IMR-90 (cell line): ENCODE measurements at regions not wholly inside any gene's neighbourhood (a gene's known extent, or its start where the extent isn't known, plus 50 kb on each side); places are given as distances from the start of the nearest gene placed in this dataset.

Source experiments
- ATAC-seq: fragments of 200-7000 bp; cut with Tn5 transposase; 2 replicates; pipeline ENCODE4 v1.9.1; 2020; ENCODE audit warnings: low read depth, mild to moderate bottlenecking, moderate library complexity
- BruUV-seq: library from RNA; stranded (reverse); fragments of 400-500 nt; replicated peaks from 2 replicates; lab custom pipeline; 2021; lab: Mats Ljungman, UMichigan
- CTCF ChIA-PET: fragments of 300-600 bp; formaldehyde crosslinking; extraction: SDS; loops from one replicate; lab custom pipeline; 2021; ENCODE audit warnings: antibody characterized with exemption; lab: Yijun Ruan, JAX
- POLR2A ChIA-PET: fragments of 300-600 bp; sonication (Branson Sonifier 250); formaldehyde crosslinking; loops from one replicate; lab custom pipeline; 2022; ENCODE audit warnings: antibody characterized with exemption; ENCODE audit not compliant: unreplicated experiment; lab: Charles Lee
- DNase-seq: peaks from one replicate; pipeline ENCODE4 v3.0.0; 2013
- H2AFZ ChIP-seq: replicated peaks from 2 replicates; pipeline ENCODE3; 2013; ENCODE audit warnings: low read length, mild to moderate bottlenecking; ENCODE audit not compliant: poor library complexity
- H2AK5ac ChIP-seq: 2 replicates; pipeline ENCODE4 v1.6.1; 2013; ENCODE audit warnings: low read depth, low read length, inconsistent platforms
- H2AK9ac ChIP-seq: replicated peaks from 2 replicates; pipeline ENCODE3; 2013; ENCODE audit warnings: mild to moderate bottlenecking, low read depth, low read length, moderate library complexity; ENCODE audit not compliant: poor library complexity
- H2BK120ac ChIP-seq: 2 replicates; pipeline ENCODE4 v1.6.1; 2013; ENCODE audit warnings: low read depth, low read length, inconsistent platforms
- H2BK15ac ChIP-seq: 3 replicates; pipeline ENCODE4 v1.6.1; 2013; ENCODE audit warnings: low read depth, low read length, inconsistent platforms
- H2BK20ac ChIP-seq: 2 replicates; pipeline ENCODE4 v1.6.1; 2013; ENCODE audit warnings: low read depth, mild to moderate bottlenecking, inconsistent platforms, low read length, moderate library complexity
- H2BK5ac ChIP-seq: 2 replicates; pipeline ENCODE4 v1.6.1; 2013; ENCODE audit warnings: mild to moderate bottlenecking, low read depth, low read length, inconsistent platforms; ENCODE audit not compliant: poor library complexity, severe bottlenecking
- H3K14ac ChIP-seq: replicated peaks from 2 replicates; pipeline ENCODE4 v1.6.1; 2013; ENCODE audit warnings: low read depth, low read length, inconsistent platforms
- H3K18ac ChIP-seq: 2 replicates; pipeline ENCODE4 v1.6.1; 2013; ENCODE audit warnings: low read depth, low read length, control low read depth
- H3K23ac ChIP-seq: 2 replicates; pipeline ENCODE4 v1.6.1; 2013; ENCODE audit warnings: low read depth, low read length, inconsistent platforms
- H3K27ac ChIP-seq: 2 replicates; pipeline ENCODE4 v1.5.1; 2013; ENCODE audit warnings: mild to moderate bottlenecking, control low read depth, low read length; ENCODE audit not compliant: insufficient read depth
- H3K27me3 ChIP-seq: 2 replicates; pipeline ENCODE4 v1.6.1; 2013; ENCODE audit warnings: low read length; ENCODE audit not compliant: control insufficient read depth, insufficient read depth
- H3K36me3 ChIP-seq: 2 replicates; pipeline ENCODE4 v1.6.1; 2013; ENCODE audit warnings: low read length, mixed read lengths; ENCODE audit not compliant: control insufficient read depth, insufficient read depth
- H3K4ac ChIP-seq: 2 replicates; pipeline ENCODE4 v1.6.1; 2013; ENCODE audit warnings: low read depth, low read length, inconsistent platforms
- H3K4me1 ChIP-seq: 2 replicates; pipeline ENCODE4 v1.6.1; 2013; ENCODE audit warnings: low read length, mixed read lengths; ENCODE audit not compliant: control insufficient read depth, insufficient read depth
- H3K4me2 ChIP-seq: 2 replicates; pipeline ENCODE4 v1.6.1; 2013; ENCODE audit warnings: low read depth, mild to moderate bottlenecking, control low read depth, low read length, moderate library complexity
- H3K4me3 ChIP-seq: 2 replicates; pipeline ENCODE4 v1.5.1; 2013; ENCODE audit warnings: low read depth, mild to moderate bottlenecking, control low read depth, low read length, moderate library complexity; ENCODE audit not compliant: insufficient read depth
- H3K56ac ChIP-seq: 2 replicates; pipeline ENCODE4 v1.6.1; 2013; ENCODE audit warnings: low read length, inconsistent platforms; ENCODE audit not compliant: insufficient read depth; ENCODE audit errors: extremely low read depth
- H3K79me1 ChIP-seq, 2 experiments: 2 replicates each; pipeline ENCODE4 v1.6.1; 2013; ENCODE audit warnings: low read length in 2 of 2, inconsistent platforms in 1 of 2, low read depth in 1 of 2
- H3K9ac ChIP-seq: 2 replicates; pipeline ENCODE4 v1.6.1; 2013; ENCODE audit warnings: low read depth, low read length, control low read depth
- H3K9me1 ChIP-seq: 2 replicates; pipeline ENCODE4 v1.6.1; 2013; ENCODE audit warnings: low read length, inconsistent platforms; ENCODE audit not compliant: insufficient read depth
- H3K9me3 ChIP-seq: 2 replicates; pipeline ENCODE4 v1.6.1; 2013; ENCODE audit warnings: low read length; ENCODE audit not compliant: control insufficient read depth, insufficient read depth
- H4K20me1 ChIP-seq: 2 replicates; pipeline ENCODE4 v1.6.1; 2013; ENCODE audit warnings: low read length, inconsistent platforms; ENCODE audit not compliant: insufficient read depth
- H4K5ac ChIP-seq: 2 replicates; pipeline ENCODE4 v1.6.1; 2013; ENCODE audit warnings: mild to moderate bottlenecking, low read depth, low read length, control low read depth
- H4K8ac ChIP-seq, 2 experiments: 2 replicates each; pipeline ENCODE4 v1.6.1; 2013; ENCODE audit warnings: low read depth in 2 of 2, low read length in 2 of 2, control low read depth in 1 of 2, inconsistent platforms in 1 of 2
- H4K91ac ChIP-seq: 2 replicates; pipeline ENCODE4 v1.6.1; 2013; ENCODE audit warnings: low read depth, low read length, inconsistent platforms; ENCODE audit not compliant: insufficient read depth
- CEBPB ChIP-seq: IDR thresholded peaks from 2 replicates; pipeline ENCODE4 v1.6.1; 2012; ENCODE audit warnings: low read depth, low read length, improper control_type of control experiment
- FOS ChIP-seq: fragments of 150-350 bp; IDR thresholded peaks from 2 replicates; pipeline ENCODE4 v1.6.1; 2016; ENCODE audit warnings: low read depth, low read length
- MAFK ChIP-seq: IDR thresholded peaks from 2 replicates; pipeline ENCODE4 v1.6.1; 2012; ENCODE audit warnings: low read depth, low read length, improper control_type of control experiment
- NFE2L2 ChIP-seq: fragments of 150-350 bp; IDR thresholded peaks from 2 replicates; pipeline ENCODE4 v1.6.1; 2016; ENCODE audit warnings: low read depth, mild to moderate bottlenecking, low read length
- RAD21 ChIP-seq: IDR thresholded peaks from 2 replicates; pipeline ENCODE4 v1.6.1; 2012; ENCODE audit warnings: low read length, improper control_type of control experiment
- SMC3 ChIP-seq: fragments of 150-350 bp; IDR thresholded peaks from 2 replicates; pipeline ENCODE4 v1.6.1; 2016; ENCODE audit warnings: low read depth, mild to moderate bottlenecking, antibody characterized with exemption, low read length, moderate library complexity
- WGBS, 2 experiments: methylation state at CpG; one replicate each; pipeline versions ENCODE4 v1.1.5 to v1.1.7; 2013; ENCODE audit warnings: missing lambda C conversion rate in 2 of 2; ENCODE audit not compliant: insufficient read length in 1 of 2; ENCODE audit errors: extremely low coverage in 2 of 2; 5-methylcytosine and 5-hydroxymethylcytosine counted together
- dilution Hi-C: fragments of 300-500 bp; cut with HindIII; formaldehyde crosslinking; loops from one replicate; pipeline ENCODE4 v1.14.3; 2018; ENCODE audit warnings: low sequenced_read_pairs; ENCODE audit not compliant: unreplicated experiment
- in situ Hi-C: fragments of 300-500 bp; cut with MboI; formaldehyde crosslinking; loops from 3 replicates; pipeline ENCODE4 v1.14.3; 2019; ENCODE audit warnings: low sequenced_read_pairs, inconsistent platforms, mixed read lengths
- intact Hi-C: fragments of 100-400 bp; cut with micrococcal nuclease; formaldehyde crosslinking; loops from 2 replicates; pipeline ENCODE4 v1.10.0; 2022
- TF ChIP-seq, protein P1 (sequence below): fragments of 150-350 bp; IDR thresholded peaks from 2 replicates; pipeline ENCODE4 v1.6.1; 2016; ENCODE audit warnings: low read depth, mild to moderate bottlenecking, low read length, moderate library complexity, borderline replicate concordance
- TF ChIP-seq, protein P2 (sequence below): fragments of 150-350 bp; IDR thresholded peaks from 2 replicates; pipeline ENCODE4 v1.6.1; 2017; ENCODE audit warnings: mild to moderate bottlenecking, antibody characterized with exemption, low read length, low read depth
- TF ChIP-seq, protein P3 (sequence below): conservative IDR thresholded peaks from 2 replicates; pipeline ENCODE4 v1.5.1; 2012; ENCODE audit warnings: mild to moderate bottlenecking, low read depth, low read length, improper control_type of control experiment

DNA sequence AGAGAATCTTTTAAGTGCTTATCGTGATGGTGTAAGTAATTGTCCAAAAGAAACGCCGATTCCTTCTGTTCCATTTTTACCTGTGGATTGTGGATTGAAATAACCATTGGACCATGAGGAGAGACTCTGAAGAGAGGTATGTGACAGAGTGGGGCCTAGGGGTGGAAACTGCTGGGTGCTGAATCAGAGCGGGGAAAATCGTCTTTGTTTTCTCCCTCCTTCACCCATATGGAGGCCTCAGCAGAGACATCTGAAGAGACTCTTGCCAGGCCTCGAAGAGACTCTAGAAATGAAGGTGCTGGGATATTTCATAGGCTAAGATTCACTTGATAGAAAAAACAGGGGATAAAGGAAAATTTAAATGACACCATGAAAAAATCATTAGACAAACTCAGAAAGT lies 1327.0 kb downstream of the BRINP3 start:
- no peak overlapping the region for H3K27ac ChIP-seq
- no peak overlapping the region for H2BK20ac ChIP-seq
- no peak overlapping the region for H3K4me3 ChIP-seq
- TF ChIP-seq RAD21, result no peak
- no peak for TF ChIP-seq CEBPB
- TF ChIP-seq, protein P1, sequence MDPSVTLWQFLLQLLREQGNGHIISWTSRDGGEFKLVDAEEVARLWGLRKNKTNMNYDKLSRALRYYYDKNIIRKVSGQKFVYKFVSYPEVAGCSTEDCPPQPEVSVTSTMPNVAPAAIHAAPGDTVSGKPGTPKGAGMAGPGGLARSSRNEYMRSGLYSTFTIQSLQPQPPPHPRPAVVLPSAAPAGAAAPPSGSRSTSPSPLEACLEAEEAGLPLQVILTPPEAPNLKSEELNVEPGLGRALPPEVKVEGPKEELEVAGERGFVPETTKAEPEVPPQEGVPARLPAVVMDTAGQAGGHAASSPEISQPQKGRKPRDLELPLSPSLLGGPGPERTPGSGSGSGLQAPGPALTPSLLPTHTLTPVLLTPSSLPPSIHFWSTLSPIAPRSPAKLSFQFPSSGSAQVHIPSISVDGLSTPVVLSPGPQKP, result no peak
- TF ChIP-seq NFE2L2, result no peak
- TF ChIP-seq FOS, result no peak
- TF ChIP-seq SMC3, result no peak
- TF ChIP-seq, protein P2, sequence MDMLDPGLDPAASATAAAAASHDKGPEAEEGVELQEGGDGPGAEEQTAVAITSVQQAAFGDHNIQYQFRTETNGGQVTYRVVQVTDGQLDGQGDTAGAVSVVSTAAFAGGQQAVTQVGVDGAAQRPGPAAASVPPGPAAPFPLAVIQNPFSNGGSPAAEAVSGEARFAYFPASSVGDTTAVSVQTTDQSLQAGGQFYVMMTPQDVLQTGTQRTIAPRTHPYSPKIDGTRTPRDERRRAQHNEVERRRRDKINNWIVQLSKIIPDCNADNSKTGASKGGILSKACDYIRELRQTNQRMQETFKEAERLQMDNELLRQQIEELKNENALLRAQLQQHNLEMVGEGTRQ, result no peak
- no peak for TF ChIP-seq MAFK
- TF ChIP-seq, protein P3, sequence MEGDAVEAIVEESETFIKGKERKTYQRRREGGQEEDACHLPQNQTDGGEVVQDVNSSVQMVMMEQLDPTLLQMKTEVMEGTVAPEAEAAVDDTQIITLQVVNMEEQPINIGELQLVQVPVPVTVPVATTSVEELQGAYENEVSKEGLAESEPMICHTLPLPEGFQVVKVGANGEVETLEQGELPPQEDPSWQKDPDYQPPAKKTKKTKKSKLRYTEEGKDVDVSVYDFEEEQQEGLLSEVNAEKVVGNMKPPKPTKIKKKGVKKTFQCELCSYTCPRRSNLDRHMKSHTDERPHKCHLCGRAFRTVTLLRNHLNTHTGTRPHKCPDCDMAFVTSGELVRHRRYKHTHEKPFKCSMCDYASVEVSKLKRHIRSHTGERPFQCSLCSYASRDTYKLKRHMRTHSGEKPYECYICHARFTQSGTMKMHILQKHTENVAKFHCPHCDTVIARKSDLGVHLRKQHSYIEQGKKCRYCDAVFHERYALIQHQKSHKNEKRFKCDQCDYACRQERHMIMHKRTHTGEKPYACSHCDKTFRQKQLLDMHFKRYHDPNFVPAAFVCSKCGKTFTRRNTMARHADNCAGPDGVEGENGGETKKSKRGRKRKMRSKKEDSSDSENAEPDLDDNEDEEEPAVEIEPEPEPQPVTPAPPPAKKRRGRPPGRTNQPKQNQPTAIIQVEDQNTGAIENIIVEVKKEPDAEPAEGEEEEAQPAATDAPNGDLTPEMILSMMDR, result no peak
- H2AFZ ChIP-seq, result no peak overlapping the region
- H4K20me1 ChIP-seq, result no peaks in the 10 kb centered on the region
- no peak overlapping the region for H3K23ac ChIP-seq
- intact Hi-C loops, result no loop called here
- H2BK5ac ChIP-seq, result no peak overlapping the region
- dilution Hi-C loops, result no loop called here
- CTCF ChIA-PET, result no interaction called here
- H4K5ac ChIP-seq, result no peak overlapping the region
- no peak overlapping the region for H3K14ac ChIP-seq
- no TSS peak for BruUV-seq
- H2AK5ac ChIP-seq, result no peak overlapping the region
- no peak overlapping the region for H3K56ac ChIP-seq
- H3K4ac ChIP-seq, result no peak overlapping the region
- no peak overlapping the region for H2BK15ac ChIP-seq
- H4K91ac ChIP-seq, result no peak overlapping the region
- WGBS, 2 experiments, result no CpG with 5 or more reads among the region's 6 CpGs
- POLR2A ChIA-PET, result no interaction called here
- no peaks in the 10 kb centered on the region for H3K36me3 ChIP-seq
- H2BK120ac ChIP-seq, result no peak overlapping the region
- H3K4me2 ChIP-seq, result no peak overlapping the region
- H3K9me1 ChIP-seq, result no peaks in the 10 kb centered on the region
- in situ Hi-C loops, result no loop called here
- DNase-seq (no peak), ATAC-seq (no peak)
- no peaks in the 10 kb centered on the region for H3K27me3 ChIP-seq
- no peaks in the 10 kb centered on the region for H3K9me3 ChIP-seq
- no peak overlapping the region for H2AK9ac ChIP-seq
- no peaks in the 10 kb centered on the region for H3K4me1 ChIP-seq
- H3K18ac ChIP-seq, result no peak overlapping the region
- H3K9ac ChIP-seq, result no peak overlapping the region
- H4K8ac ChIP-seq, result no peak overlapping the region
- no peaks in the 10 kb centered on the region for H3K79me1 ChIP-seq
